Muscle of leg (tissue), 3 donors: ENCODE measurements at regions not wholly inside any gene's neighbourhood (a gene's known extent, or its start where the extent isn't known, plus 50 kb on each side); places are given as distances from the start of the nearest gene placed in this dataset.
"Not testable (repeated sequence)": the region's sequence is repeated elsewhere in the genome, so short reads cannot be mapped to it uniquely, and the experiment has no call there.

ENCODE experiments used
- DNase-seq: peaks from one replicate; pipeline ENCODE4 v3.0.0; 2013
- H3K27ac ChIP-seq: one replicate; pipeline ENCODE4 v1.5.1; 2013; ENCODE audit warnings: mild to moderate bottlenecking, low read length, control low read depth
- H3K27me3 ChIP-seq: one replicate; pipeline ENCODE4 v1.6.1; 2013; ENCODE audit warnings: low read length; ENCODE audit not compliant: control insufficient read depth, insufficient read depth
- H3K36me3 ChIP-seq: one replicate; pipeline ENCODE4 v1.6.1; 2013; ENCODE audit warnings: low read length; ENCODE audit not compliant: control insufficient read depth, insufficient read depth
- H3K4me1 ChIP-seq: one replicate; pipeline ENCODE4 v1.6.1; 2013; ENCODE audit warnings: low read length; ENCODE audit not compliant: control insufficient read depth, insufficient read depth
- H3K4me3 ChIP-seq: one replicate; pipeline ENCODE4 v1.5.1; 2013; ENCODE audit warnings: low read length, control low read depth
- H3K9me3 ChIP-seq: replicated peaks from 2 replicates; pipeline ENCODE4 v1.6.1; 2013; ENCODE audit warnings: low read depth, low read length; ENCODE audit not compliant: control insufficient read depth
- WGBS: methylation state at CpG from one replicate; pipeline ENCODE4 v1.1.5; 2013; ENCODE audit warnings: missing lambda C conversion rate; ENCODE audit not compliant: insufficient coverage; 5-methylcytosine and 5-hydroxymethylcytosine counted together

GRCh38 chr2:116754381-116755101, 1060.0 kb upstream of the DDX18 start:
- no peaks in the 10 kb centered on the region for H3K4me1 ChIP-seq
- no peaks in the 10 kb centered on the region for H3K27me3 ChIP-seq
- H3K9me3 ChIP-seq = no peaks in the 10 kb centered on the region
- 45% methylated on average over 7 of the region's 13 CpGs for WGBS
- no peaks in the 10 kb centered on the region for H3K36me3 ChIP-seq
- DNase-seq = no peak
- H3K4me3 ChIP-seq = no peak overlapping the region
- no peak overlapping the region for H3K27ac ChIP-seq

GRCh38 chr2:116761864-116762263, 1052.6 kb upstream of the DDX18 start:
- Histone ChIP-seq H3K27me3 (no peaks in the 10 kb centered on the region), H3K36me3 (no peaks in the 10 kb centered on the region), H3K9me3 (no peaks in the 10 kb centered on the region), H3K4me3 (no peak overlapping the region), H3K4me1 (no peaks in the 10 kb centered on the region), H3K27ac (no peak overlapping the region)
- DNase-seq = no peak
- WGBS = no CpG with 5 or more reads among the region's 1 CpG

- Histone ChIP-seq H3K27ac (no peak overlapping the region), H3K4me1 (no peaks in the 10 kb centered on the region), H3K27me3 (no peaks in the 10 kb centered on the region), H3K36me3 (no peaks in the 10 kb centered on the region), H3K4me3 (no peak overlapping the region), H3K9me3 (no peaks in the 10 kb centered on the region)
- WGBS = no CpG with 5 or more reads among the region's 4 CpGs
- no peak for DNase-seq
Measured at GRCh38 chr2:116769514-116769913, 1045.0 kb upstream of the DDX18 start.

GRCh38 chr2:116776556-116776955, 1037.9 kb upstream of the DDX18 start:
- DNase-seq = no peak
- Histone ChIP-seq H3K27ac (no peak overlapping the region), H3K4me1 (no peaks in the 10 kb centered on the region), H3K36me3 (no peaks in the 10 kb centered on the region), H3K9me3 (no peaks in the 10 kb centered on the region), H3K4me3 (no peak overlapping the region), H3K27me3 (no peaks in the 10 kb centered on the region)
- 100% methylated on average over 1 of the region's 6 CpGs for WGBS

- DNase-seq = no peak
Measured at GRCh38 chr2:116787848-116788247, 1026.6 kb upstream of the DDX18 start.

GRCh38 chr2:116802671-116803070, 1011.8 kb upstream of the DDX18 start:
- 70% methylated on average over 3 of the region's 3 CpGs for WGBS
- H3K9me3 ChIP-seq = peaks cover 14% of the 10 kb centered on the region

More at GRCh38 chr2:116787848-116788247, 1026.6 kb upstream of the DDX18 start:
- no peak overlapping the region for H3K27ac ChIP-seq
- no peaks in the 10 kb centered on the region for H3K27me3 ChIP-seq
- no peaks in the 10 kb centered on the region for H3K9me3 ChIP-seq
- H3K4me1 ChIP-seq = no peaks in the 10 kb centered on the region
- no peak overlapping the region for H3K4me3 ChIP-seq
- no peaks in the 10 kb centered on the region for H3K36me3 ChIP-seq
- WGBS = no CpG with 5 or more reads among the region's 2 CpGs

GRCh38 chr2:116804901-116805300, 1009.6 kb upstream of the DDX18 start:
- Histone ChIP-seq H3K36me3 (no peaks in the 10 kb centered on the region), H3K27me3 (no peaks in the 10 kb centered on the region), H3K4me1 (no peaks in the 10 kb centered on the region), H3K9me3 (peaks cover 14% of the 10 kb centered on the region), H3K4me3 (no peak overlapping the region), H3K27ac (no peak overlapping the region)
- DNase-seq = no peak
- 36% methylated on average over 2 of the region's 2 CpGs for WGBS

More at GRCh38 chr2:116802671-116803070, 1011.8 kb upstream of the DDX18 start:
- Histone ChIP-seq H3K4me3 (no peak overlapping the region), H3K27me3 (no peaks in the 10 kb centered on the region), H3K4me1 (no peaks in the 10 kb centered on the region), H3K27ac (no peak overlapping the region), H3K36me3 (no peaks in the 10 kb centered on the region)
- DNase-seq = no peak

GRCh38 chr2:116806505-116806904, 1008.0 kb upstream of the DDX18 start:
- not testable (repeated sequence) for H3K4me1 ChIP-seq, H3K27me3 ChIP-seq, H3K36me3 ChIP-seq, H3K27ac ChIP-seq, DNase-seq, H3K4me3 ChIP-seq
- peaks cover 13% of the 10 kb centered on the region for H3K9me3 ChIP-seq
- no CpG with 5 or more reads among the region's 4 CpGs for WGBS

GRCh38 chr2:116809109-116809508, 1005.4 kb upstream of the DDX18 start:
- no peak for DNase-seq
- H3K27me3 ChIP-seq = no peaks in the 10 kb centered on the region
- H3K9me3 ChIP-seq = peaks cover 2% of the 10 kb centered on the region
- H3K4me1 ChIP-seq = no peaks in the 10 kb centered on the region
- H3K4me3 ChIP-seq = no peak overlapping the region
- H3K36me3 ChIP-seq = no peaks in the 10 kb centered on the region
- no peak overlapping the region for H3K27ac ChIP-seq

GRCh38 chr2:116810071-116810470, 1004.4 kb upstream of the DDX18 start:
- WGBS = 83% methylated on average over 1 of the region's 4 CpGs
- Histone ChIP-seq H3K27ac (no peak overlapping the region), H3K4me3 (no peak overlapping the region), H3K9me3 (no peaks in the 10 kb centered on the region), H3K4me1 (no peaks in the 10 kb centered on the region), H3K27me3 (no peaks in the 10 kb centered on the region), H3K36me3 (no peaks in the 10 kb centered on the region)
- no peak for DNase-seq

GRCh38 chr2:116810645-116811044, 1003.8 kb upstream of the DDX18 start:
- no peaks in the 10 kb centered on the region for H3K27me3 ChIP-seq
- no peaks in the 10 kb centered on the region for H3K36me3 ChIP-seq
- H3K4me1 ChIP-seq = no peaks in the 10 kb centered on the region
- no peak overlapping the region for H3K4me3 ChIP-seq
- no CpG with 5 or more reads among the region's 1 CpG for WGBS
- H3K27ac ChIP-seq = no peak overlapping the region
- peak; percentile 10 for DNase-seq
- no peaks in the 10 kb centered on the region for H3K9me3 ChIP-seq
